NOMO-1 treated with DMSO at 0.1 percent for 48 hours (cell line): ENCODE measurements at regions not wholly inside any gene's neighbourhood (a gene's known extent, or its start where the extent isn't known, plus 50 kb on each side); places are given as distances from the start of the nearest gene placed in this dataset.
"Not testable (repeated sequence)": the region's sequence is repeated elsewhere in the genome, so short reads cannot be mapped to it uniquely, and the experiment has no call there.

ENCODE experiments used
- DNase-seq: peaks from one replicate; lab custom pipeline; 2025; ENCODE audit not compliant: unreplicated experiment; lab: John Stamatoyannopoulos, UW

DNA sequence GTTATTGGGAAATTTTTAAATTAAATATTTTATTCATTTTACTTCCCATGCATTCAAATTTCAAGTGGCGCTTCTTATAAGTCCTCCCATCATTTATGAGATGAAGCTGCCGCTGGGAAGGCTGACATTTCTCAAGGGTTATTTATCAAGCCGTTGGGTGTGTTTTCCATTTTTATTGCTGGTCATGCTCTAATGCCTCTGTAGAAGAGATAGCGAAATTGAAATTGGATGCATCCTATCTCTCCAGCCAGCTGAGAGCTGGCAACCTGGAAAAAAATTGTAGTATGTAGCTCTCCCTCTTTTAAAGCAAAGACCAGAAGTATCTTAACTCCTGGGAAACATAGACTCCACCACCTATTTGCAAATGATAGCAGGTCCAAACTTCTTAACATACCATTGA, 135.9 kb downstream of the C6orf118 start:
- DNase-seq = no peak

DNA sequence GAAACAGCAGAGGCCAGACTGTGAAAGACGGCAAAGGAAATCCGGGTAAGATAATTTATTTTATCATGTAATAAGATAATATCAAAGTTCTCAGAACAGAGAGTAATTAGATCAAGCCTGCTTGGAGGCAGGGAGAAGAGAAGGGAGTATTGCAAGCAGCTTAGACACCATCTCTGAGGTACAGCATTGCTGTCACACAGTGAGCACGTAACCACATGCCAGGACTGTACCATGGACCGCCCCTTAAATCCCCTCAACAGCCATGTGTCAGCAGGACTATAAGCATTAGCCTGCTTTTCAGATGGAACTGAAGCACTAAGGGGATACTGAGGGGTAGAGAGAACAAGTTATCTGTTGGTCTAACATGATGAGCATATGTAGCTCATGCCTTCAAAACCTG, 141.5 kb downstream of the C6orf118 start:
- DNase-seq = no peak

DNA sequence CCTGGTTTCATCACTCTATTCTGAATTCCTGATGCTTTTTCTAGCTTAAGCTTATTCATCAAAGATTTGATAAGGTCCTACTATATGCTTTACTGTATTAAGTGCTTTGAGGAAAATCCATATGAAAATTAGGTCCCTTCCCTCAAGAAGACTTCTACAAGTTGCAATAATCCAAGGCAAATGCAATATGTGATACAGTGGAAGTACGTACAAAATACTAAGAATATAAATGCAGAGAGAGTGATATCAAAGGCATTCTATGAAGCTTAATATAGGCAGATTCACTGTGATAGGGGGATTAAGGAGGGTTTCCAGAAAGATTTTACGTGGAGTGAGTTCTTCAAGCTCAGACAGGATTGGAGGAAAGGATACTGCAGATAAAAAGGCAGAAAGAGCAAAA, 142.1 kb downstream of the C6orf118 start:
- DNase-seq = no peak

DNA sequence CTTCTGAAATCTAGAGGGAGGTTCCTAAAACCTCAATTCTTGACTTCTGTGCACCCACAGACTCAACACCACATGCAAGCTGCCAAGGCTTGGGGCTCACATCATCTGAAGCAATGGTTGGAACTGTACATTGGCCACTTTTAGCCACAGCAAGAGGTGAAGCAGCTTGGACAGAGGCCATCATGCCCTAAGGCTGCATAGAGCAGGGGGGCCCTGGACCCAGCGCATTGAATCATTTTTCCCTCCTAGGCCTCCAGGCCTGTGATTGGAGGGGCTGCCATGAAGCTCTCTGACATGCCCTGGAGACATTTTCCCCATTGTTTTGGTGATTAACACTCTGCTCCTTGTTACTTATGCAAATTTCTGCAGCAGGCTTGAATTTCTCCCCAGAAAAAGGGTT, 145.9 kb downstream of the C6orf118 start:
- DNase-seq = no peak

DNA sequence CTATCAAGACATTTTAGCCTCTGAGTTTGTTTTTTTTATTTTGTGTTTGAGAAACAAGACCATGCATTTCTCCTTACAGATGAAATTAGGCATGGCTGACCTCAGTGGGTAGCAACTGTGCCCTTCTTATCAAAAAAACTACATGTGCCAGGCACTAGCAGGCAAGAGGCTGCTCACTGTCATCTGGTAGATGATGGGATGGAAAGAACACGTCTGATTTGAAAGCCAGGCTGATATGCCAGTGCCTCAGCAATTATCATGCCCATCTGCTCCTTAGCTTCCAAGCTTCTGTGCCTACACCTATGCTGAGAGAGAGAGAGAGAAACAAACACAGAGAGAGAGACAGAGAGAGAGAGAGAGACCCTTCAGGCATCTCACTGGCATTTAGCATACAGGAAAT, 149.9 kb downstream of the C6orf118 start:
- DNase-seq = no peak

DNA sequence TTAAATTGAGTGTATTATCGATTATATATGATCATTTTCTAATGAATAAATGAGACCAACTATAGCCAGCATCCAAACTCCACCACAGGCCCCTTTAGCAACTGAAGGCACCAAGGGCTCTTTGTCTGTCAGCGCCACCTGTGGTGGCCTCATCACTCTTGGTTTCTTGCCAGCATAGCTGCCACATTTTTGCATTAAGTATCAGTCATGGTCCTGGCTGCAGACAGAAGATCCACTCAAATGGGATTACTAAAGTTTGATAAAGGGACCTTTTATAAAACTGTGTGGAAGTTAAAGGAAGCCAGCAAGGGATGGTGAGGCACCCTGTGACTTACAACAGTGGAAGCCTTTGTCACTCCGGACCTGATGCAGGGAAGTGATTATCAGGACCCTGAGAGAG, 162.9 kb downstream of the C6orf118 start:
- no peak for DNase-seq

DNA sequence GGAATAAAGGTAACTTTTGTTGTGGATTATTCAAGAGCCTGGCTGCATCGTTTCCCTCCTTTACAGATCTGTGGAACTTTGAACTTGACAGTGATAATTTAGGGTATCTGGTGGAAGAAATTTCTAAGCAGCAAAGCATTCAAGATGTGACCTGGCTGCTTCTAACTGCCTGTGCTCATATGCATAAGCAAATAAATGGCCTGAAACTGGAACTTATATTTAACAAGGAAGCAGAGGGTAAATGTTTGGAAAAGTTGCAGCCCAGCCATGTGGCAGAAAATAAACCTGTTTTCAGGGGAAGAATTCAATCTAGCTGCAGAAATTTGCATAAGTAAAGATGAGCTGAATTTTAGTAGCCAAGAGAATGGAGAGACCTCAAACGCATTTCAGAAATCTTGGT, 173.5 kb downstream of the C6orf118 start:
- no peak for DNase-seq

DNA sequence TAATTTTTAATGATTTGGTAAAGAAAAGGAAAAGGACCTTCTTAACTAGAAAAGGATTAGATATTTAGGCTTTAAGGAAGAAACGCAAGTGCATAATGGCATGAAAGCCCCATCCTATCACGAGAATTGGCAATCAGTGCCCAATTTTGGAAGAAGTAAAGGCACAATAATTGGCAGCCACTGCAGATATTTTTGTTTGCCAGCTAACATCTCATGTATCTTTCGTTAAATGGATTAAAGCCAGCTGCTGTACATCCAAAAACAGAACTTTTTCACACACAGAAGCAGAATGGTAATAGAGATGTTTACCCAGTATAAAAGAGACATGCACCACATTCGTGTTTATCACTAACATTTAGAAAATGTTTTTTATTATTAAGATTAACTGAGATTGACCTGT, 180.3 kb downstream of the C6orf118 start:
- no peak for DNase-seq

DNA sequence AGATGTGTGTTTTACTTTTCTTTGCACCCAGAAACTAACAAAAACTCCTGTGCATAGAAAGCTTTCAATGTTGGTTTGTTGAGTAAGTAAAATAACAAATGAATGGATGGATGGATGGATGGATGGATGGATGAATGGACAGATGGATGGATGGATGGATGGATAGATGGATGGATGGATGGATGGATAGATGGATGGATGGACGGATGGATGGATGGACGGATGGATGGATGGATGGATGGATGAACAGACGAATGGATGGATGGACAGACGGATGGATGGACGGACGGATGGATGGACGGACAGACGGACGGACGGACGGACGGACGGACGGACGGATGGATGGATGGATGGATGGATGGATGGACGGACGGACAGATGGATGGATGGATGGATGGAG, 181.7 kb downstream of the C6orf118 start:
- not testable (repeated sequence) for DNase-seq

DNA sequence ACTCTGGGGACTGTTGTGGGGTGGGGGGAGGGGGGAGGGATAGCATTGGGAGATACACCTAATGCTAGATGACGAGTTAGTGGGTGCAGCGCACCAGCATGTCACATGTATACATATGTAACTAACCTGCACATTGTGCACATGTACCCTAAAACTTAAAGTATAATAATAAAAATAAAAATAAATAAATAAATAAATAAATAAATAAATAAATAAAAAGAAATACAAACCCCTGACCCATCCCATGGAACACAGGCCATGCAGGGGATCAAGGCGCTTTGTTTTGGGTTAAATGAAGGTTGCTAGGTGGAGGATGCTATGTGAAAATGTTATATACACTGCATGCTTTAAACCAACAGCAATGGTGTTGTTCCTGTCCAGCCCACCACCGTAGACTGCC, 184.7 kb downstream of the C6orf118 start:
- not testable (repeated sequence) for DNase-seq

DNA sequence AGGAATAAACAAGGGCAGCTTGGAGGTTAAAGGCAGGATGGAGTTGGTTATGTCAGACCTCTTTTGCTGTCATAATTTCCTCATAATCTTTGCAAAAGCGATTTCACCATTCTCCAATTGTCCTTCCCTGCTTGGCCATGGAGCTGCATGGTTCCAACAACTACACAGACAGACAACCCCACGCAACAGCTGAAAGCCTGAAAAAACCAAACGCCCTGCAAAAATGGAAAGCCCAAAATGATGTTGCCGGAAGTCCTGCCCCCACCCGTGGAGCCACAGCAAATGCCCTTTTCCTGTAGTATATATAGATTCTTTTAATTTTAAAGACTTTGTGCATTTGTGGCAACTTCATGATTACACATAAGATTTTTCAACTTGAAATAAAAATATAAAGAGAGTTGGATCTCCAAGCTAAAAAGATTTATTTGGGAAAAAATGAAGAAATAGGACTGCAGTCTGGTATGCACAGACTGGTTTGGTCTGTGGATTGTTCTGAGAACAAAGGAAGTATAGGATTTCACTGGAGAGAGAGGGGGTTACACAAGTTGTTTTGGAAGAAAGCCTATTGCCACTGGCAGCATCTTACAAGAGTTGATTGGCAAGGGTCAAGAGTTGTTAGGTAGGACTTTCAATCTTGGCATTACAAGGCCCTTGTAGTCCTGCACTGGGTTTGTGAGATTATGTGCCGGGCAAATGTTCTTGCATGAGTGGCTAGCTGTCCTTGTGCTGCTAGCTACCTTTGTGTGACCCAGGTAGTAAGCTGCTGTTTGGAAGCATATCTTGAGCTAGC, 190.0 kb downstream of the C6orf118 start:
- no peak for DNase-seq

DNA sequence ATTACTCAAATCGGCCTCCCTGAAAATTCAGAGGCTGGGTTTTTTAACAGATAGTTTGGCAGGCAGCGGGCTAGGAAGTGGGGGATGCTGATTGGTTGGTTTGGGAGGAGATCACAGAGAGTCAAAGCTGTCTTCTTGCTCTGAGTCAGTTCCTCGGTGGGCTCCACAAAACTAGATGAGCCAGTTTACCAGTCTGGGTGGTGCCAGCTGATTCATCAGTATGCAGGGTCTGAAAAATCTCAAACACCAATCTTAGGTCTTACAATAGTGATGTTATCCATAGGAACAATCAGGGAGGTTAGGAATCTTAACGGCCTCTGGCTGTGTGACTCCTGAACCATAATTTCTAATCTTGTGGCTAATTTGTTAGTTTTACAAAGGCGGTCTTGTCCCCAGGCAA, 190.7 kb downstream of the C6orf118 start:
- DNase-seq = no peak

DNA sequence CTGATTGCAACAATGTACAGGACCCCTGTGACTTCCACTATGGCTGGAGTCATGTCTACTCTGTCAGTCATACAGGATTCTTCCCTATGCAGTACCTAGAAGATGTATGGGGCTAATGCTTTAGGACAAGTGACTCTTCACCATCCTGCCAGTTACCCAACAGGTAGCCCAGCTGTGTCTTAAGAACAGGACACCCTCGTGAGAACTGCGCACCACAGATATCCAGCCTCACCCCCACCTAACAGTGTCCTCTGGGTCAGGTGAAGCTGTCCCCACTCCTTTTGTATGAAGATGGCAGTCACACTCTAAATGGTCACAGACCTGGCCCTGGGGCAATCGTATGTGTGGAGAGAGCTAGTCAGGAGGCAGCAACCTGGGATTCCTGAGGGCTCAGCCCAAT, 191.6 kb downstream of the C6orf118 start:
- DNase-seq = no peak

DNA sequence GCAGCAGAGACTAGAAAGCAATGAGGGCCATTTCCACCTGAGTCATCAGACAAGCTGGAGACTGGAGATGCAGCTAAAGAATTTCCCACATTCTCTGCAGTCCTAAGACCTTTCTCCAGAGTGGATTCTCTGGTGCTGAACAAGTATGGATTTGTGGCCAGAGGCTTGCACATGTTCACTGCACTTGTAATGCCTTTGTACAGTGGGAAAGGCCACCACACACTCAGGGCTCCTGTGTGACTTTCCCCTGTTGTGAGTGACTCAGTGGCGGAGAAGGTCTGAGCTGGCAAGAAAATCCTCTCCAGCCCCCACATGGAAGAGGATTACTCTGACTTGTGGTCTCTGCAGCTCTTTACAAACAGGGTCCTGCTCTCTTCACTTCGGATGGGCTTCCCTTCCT, 192.3 kb downstream of the C6orf118 start:
- no peak for DNase-seq

DNA sequence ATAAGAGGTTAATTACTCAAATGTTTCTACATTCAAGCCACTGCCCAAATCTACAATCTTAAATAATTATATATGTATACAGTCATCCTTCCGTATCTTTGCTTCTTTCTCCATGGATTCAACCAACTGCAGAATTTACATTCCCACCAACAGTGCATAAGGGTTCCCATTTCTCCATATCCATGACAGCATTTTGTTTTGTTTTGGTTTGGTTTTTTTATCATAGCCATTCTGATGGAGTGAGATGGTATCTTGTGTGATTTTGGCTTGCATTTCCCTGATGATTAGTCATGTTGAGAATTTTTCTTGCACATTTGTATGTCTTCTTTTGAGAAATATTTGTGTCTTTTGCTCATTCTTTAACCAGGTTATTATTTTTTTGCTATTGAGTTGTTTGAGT, 198.5 kb downstream of the C6orf118 start:
- no peak for DNase-seq

DNA sequence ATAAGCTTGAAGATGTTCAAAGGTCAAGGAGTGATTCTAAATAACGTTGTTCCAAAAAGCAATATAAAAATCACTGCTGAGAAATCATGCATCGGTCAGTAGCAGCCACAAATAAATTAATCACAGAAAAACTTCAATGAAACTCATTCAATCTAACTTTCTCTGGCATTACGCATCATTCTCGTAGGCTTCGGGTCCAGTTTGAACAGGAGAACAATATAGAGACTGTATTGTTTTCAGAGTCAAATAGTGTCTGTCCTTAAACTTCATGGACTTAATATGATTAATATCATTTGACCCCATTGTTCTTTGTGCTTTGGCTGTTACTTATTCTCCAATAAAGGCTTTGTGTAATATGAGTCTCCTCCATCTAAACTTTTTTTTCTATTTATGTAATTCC, 200.4 kb downstream of the C6orf118 start:
- no peak for DNase-seq

DNA sequence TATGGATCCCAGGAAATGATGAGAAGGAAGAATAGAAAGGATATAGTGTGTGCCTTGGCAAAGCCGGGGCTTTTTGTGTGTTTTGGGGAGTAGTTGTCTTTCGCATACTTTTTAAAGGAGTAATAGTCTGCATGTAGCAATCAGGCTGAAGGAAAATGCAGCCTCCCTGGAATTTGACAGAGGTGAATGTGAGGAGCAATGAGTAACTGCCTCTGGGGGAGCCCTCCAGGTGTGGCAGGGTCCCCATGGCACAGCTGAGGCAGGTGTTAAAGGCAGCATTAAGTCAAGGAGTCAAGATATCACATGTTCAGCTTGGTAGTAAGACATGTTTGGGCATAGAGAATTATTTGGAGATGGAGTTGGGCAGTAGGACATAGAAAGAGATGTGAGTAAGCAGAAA, 203.1 kb downstream of the C6orf118 start:
- DNase-seq = no peak

DNA sequence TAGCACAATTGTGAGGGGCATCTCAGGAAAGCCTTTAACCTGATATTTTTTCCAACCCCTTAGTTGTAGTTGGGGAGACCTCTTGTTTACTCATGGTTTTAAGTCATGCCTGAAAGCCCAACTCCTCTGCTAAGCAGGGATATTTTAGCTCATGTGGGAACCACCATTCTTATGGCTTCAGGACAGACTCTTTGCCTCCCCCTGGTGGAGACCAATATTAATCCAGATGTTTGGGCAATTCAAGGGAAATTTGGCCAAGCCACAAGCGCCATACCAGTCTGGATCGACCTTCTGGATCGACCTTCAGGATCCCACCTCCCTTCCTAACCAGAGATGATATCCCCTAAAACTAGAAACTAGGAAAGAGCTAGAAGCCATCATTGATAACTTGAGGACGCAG, 211.2 kb downstream of the C6orf118 start:
- DNase-seq = no peak

DNA sequence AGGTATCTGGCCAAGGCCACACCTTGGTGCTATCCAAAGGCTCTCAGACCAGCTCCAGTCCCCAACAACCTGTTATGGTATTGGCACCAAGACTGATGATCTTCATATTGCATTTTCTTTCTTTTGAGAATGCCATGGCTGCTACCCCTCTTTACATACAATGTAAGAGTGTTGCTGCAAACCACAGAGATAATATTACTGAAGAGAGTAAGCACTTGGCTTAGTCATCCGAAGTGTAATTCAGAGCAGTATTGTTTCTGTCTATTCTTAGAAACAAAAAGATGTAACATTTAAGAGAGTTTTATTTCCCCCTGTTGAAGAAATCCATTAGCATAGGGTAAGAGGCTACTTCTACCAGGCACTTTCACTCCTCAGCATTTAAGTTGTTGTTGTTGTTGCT, 212.5 kb downstream of the C6orf118 start:
- DNase-seq = no peak

DNA sequence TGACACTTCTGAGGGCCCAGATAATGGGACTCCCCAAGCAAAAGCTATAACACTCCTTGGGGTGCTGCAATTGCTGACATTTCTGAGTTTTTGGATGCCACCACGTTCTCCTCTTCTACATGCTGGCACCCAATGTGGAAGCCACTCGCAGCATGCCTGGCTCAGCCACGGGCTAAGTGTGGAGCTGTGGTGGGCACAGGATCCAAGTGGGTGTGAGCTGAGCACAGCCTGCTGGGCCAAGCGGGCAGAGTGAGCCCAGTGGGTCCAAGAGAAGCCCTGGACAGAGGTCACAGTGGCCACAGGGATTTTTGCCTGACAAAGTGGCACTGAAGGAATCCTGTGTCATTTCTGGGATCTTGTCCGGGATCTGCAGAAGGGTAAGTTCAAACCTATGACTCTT, 213.2 kb downstream of the C6orf118 start:
- no peak for DNase-seq

DNA sequence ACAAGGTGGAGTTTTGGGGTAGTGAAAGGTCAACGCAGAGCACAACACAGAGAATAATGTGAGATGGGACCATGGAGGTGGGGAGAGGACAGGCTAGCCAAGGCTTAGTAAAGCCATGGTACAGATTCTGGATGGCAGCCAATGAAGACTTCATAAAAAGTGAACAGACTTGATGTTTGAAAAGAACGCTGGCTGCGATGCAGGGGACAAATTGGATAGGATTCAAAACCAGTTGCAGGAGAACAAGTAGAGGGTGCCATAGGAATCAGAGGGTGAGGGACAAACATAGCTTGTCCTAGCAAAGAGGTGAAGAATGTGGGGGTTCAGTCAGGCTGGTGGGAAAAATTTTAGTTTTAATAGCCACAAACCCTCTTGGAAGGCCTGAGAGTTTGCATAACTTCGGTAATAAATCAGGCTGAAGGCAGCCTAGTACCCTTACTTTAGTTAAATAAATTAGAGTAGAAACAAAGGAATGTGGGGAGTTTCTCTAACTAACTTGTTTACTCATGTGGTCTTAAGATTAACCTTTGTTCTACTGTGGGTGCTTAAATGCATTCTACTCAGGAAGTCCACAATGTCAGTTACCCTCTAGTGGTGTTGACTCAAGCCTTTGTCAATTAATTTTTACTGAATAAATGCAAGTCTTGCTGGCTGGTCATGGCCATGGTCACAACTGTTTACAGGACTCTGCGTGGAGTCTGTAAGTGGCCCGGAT, 216.4 kb downstream of the C6orf118 start:
- DNase-seq = no peak

DNA sequence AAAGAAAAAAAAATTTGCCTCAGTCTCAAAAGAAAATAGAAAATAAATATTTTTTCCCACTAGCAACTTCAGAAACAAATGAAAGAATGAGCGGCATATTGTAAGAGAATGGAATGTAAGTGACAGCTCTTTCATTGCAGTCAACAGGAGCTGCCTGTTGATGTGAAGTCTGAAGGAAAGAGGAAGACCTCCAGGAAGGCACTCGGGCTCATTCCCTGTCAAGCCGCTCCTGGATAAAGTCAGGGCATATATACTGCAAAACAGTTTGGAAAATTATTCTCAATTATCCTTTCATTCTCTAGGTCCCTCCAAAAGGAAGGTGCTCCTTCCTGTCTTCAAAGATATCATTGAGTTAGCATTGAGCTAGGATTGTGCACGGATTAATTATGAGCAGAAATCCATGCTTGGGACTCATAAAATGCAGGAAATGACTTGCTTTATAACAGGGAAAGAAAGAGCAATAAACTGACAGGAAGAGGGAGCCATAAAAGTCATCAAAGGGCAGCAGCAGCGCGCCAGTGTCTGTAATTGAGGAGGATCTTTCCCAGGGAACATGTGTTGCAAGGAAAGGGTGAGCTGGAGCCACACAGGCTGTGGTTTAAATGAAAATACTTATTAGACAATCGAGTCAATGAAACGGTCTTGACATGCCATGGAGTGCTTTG, 218.2 kb downstream of the C6orf118 start:
- DNase-seq = no peak
